ENCODE measurements at regions not wholly inside any gene's neighbourhood (a gene's known extent, or its start where the extent isn't known, plus 50 kb on each side); places are given as distances from the start of the nearest gene placed in this dataset.

DNA sequence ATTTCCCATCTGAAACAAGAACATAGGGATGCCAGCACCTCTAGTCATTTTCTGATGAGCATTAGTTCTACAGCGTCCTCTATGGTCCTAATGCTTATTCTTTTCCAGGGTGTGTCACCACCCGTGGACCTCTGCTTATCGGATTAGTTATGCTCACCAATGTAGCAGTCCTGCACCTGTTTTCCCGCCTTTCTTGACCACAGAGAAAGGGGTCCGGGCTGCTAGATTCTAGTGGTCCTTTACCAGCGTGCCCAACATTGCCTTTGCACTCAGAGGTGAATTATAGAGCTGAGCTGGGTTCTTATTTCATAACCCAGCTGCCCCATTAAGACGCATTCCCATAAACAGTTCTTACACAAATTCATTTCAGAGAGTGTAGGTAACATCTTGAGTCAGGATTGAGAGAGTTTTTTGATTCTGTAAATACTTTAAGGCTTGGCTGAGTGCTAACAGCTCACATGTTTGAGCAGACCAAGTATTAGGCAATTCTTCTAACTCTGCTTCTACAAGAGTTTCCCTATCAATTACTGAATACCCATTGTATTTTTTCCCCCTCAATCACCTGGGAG lies 2205.1 kb upstream of the C9orf72 start:
- TF ChIP-seq POLR2A (IDR thresholded peaks at IDR 0.05): no peak
- TF ChIP-seq, protein P1, sequence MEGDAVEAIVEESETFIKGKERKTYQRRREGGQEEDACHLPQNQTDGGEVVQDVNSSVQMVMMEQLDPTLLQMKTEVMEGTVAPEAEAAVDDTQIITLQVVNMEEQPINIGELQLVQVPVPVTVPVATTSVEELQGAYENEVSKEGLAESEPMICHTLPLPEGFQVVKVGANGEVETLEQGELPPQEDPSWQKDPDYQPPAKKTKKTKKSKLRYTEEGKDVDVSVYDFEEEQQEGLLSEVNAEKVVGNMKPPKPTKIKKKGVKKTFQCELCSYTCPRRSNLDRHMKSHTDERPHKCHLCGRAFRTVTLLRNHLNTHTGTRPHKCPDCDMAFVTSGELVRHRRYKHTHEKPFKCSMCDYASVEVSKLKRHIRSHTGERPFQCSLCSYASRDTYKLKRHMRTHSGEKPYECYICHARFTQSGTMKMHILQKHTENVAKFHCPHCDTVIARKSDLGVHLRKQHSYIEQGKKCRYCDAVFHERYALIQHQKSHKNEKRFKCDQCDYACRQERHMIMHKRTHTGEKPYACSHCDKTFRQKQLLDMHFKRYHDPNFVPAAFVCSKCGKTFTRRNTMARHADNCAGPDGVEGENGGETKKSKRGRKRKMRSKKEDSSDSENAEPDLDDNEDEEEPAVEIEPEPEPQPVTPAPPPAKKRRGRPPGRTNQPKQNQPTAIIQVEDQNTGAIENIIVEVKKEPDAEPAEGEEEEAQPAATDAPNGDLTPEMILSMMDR (IDR thresholded peaks at IDR 0.05): no peak
